CD14-positive monocyte (primary cell): ENCODE measurements at regions not wholly inside any gene's neighbourhood (a gene's known extent, or its start where the extent isn't known, plus 50 kb on each side); places are given as distances from the start of the nearest gene placed in this dataset.
A peak's percentile ranks its signal among the peaks of the same experiment; 100 is the strongest.

ENCODE experiments used
- DNase-seq, 3 donors: peaks; one replicate each; pipeline ENCODE4 v3.0.0-alpha.2; 2011 to 2022
- H2AFZ ChIP-seq: 2 replicates; pipeline ENCODE4 v1.6.0; 2012; ENCODE audit warnings: mild to moderate bottlenecking, low read depth, low read length, inconsistent platforms; ENCODE audit not compliant: insufficient read depth, poor library complexity, severe bottlenecking
- H3K27ac ChIP-seq, 2 donors: 1 replicate in 1 of 2; 2 replicates in 1 of 2; pipeline ENCODE4 v1.5.1; 2012 to 2013; ENCODE audit warnings: low read length in 2 of 2, control low read depth in 1 of 2, inconsistent platforms in 1 of 2, low read depth in 1 of 2, mild to moderate bottlenecking in 1 of 2
- H3K27me3 ChIP-seq, 2 donors: one replicate each; pipeline versions ENCODE4 v1.6.0 to v1.6.1; 2011 to 2013; ENCODE audit warnings: low read length in 2 of 2; ENCODE audit not compliant: control insufficient read depth in 2 of 2, insufficient read depth in 2 of 2
- H3K36me3 ChIP-seq, 2 donors: replicated peaks in 1 of 2; 1 replicate in 1 of 2; 2 replicates in 1 of 2; pipeline versions ENCODE4 v1.5.1 to v1.6.1; 2012 to 2013; ENCODE audit warnings: low read length in 2 of 2, control low read depth in 1 of 2, inconsistent platforms in 1 of 2, mild to moderate bottlenecking in 1 of 2; ENCODE audit not compliant: insufficient read depth in 2 of 2, control insufficient read depth in 1 of 2
- H3K4me1 ChIP-seq, 2 donors: 1 replicate in 1 of 2; 2 replicates in 1 of 2; pipeline versions ENCODE4 v1.5.1 to v1.6.1; 2012 to 2013; ENCODE audit warnings: low read length in 2 of 2, control low read depth in 1 of 2, inconsistent platforms in 1 of 2, mild to moderate bottlenecking in 1 of 2, moderate library complexity in 1 of 2; ENCODE audit not compliant: insufficient read depth in 2 of 2, control insufficient read depth in 1 of 2
- H3K4me2 ChIP-seq: replicated peaks from 2 replicates; pipeline ENCODE3; 2012; ENCODE audit warnings: low read length, moderate library complexity, mild to moderate bottlenecking; ENCODE audit not compliant: poor library complexity, severe bottlenecking; ENCODE audit errors: extremely low read depth
- H3K4me3 ChIP-seq, 3 experiments: fragments of 200-600 bp in 1 of 3; sonication (generic) in 1 of 3; replicated peaks in 1 of 3; 1 replicate in 2 of 3; 2 replicates in 1 of 3; pipeline ENCODE4 v1.5.1; 2011 to 2013; ENCODE audit warnings: low read length in 3 of 3, mild to moderate bottlenecking in 3 of 3, control low read depth in 2 of 3, low read depth in 2 of 3, inconsistent platforms in 1 of 3, moderate library complexity in 1 of 3
- H3K79me2 ChIP-seq: 2 replicates; pipeline ENCODE4 v1.6.0; 2012; ENCODE audit warnings: mild to moderate bottlenecking, control low read depth, inconsistent platforms, low read length, moderate library complexity; ENCODE audit not compliant: insufficient read depth
- H3K9ac ChIP-seq: 2 replicates; pipeline ENCODE4 v1.6.0; 2017; ENCODE audit warnings: low read length, mild to moderate bottlenecking; ENCODE audit not compliant: insufficient read depth, poor library complexity, severe bottlenecking
- H3K9me3 ChIP-seq, 2 donors: replicated peaks in 1 of 2; 1 replicate in 1 of 2; 2 replicates in 1 of 2; pipeline versions ENCODE4 v1.5.1 to v1.6.1; 2012 to 2013; ENCODE audit warnings: low read length in 2 of 2, control low read depth in 1 of 2; ENCODE audit not compliant: control insufficient read depth in 1 of 2, insufficient read depth in 1 of 2
- H4K20me1 ChIP-seq: 2 replicates; pipeline ENCODE4 v1.6.0; 2012; ENCODE audit warnings: mild to moderate bottlenecking, low read length, control low read depth, moderate library complexity; ENCODE audit not compliant: insufficient read depth
- H3K27ac Mint-ChIP-seq, 7 donors: one replicate each; pipeline ENCODE4 v1.8.0; 2020; ENCODE audit warnings: mild to moderate bottlenecking in 7 of 7, mixed read lengths in 7 of 7, moderate library complexity in 6 of 7, inconsistent platforms in 2 of 7
- H3K27me3 Mint-ChIP-seq, 3 donors: one replicate each; pipeline ENCODE4 v1.8.0; 2021 to 2022; ENCODE audit warnings: low read depth in 3 of 3, mild to moderate bottlenecking in 3 of 3, mixed read lengths in 3 of 3, moderate library complexity in 3 of 3, inconsistent platforms in 1 of 3
- H3K36me3 Mint-ChIP-seq, 2 donors: one replicate each; pipeline ENCODE4 v1.8.0; 2020; ENCODE audit warnings: mixed read lengths in 2 of 2, inconsistent platforms in 1 of 2, mild to moderate bottlenecking in 1 of 2
- H3K4me1 Mint-ChIP-seq: one replicate; pipeline ENCODE4 v1.8.0; 2020; ENCODE audit warnings: mild to moderate bottlenecking, mixed read lengths
- H3K4me3 Mint-ChIP-seq, 2 donors: one replicate each; pipeline ENCODE4 v1.8.0; 2020; ENCODE audit warnings: mild to moderate bottlenecking in 2 of 2, mixed read lengths in 2 of 2, moderate library complexity in 1 of 2
- H3K9me3 Mint-ChIP-seq, 7 donors: one replicate each; pipeline ENCODE4 v1.8.0; 2020 to 2022; ENCODE audit warnings: mixed read lengths in 7 of 7, mild to moderate bottlenecking in 6 of 7, moderate library complexity in 6 of 7, inconsistent platforms in 2 of 7
- CTCF ChIP-seq: fragments of 200-600 bp; IDR thresholded peaks from one replicate; pipeline ENCODE4 v1.8.0; 2022; ENCODE audit warnings: antibody characterized with exemption, mild to moderate bottlenecking
- WGBS: methylation state at CpG from one replicate; pipeline ENCODE4 v1.1.5; 2013; ENCODE audit warnings: missing lambda C conversion rate; ENCODE audit not compliant: insufficient coverage; 5-methylcytosine and 5-hydroxymethylcytosine counted together
- intact Hi-C, 2 donors: fragments of 100-400 bp; cut with micrococcal nuclease; formaldehyde crosslinking; loops; one replicate each; pipeline versions ENCODE4 v1.15.0 to v1.15.1; 2023

GRCh38 chr2:71995067-71995665, 152.5 kb downstream of the CYP26B1 start:
- Histone ChIP-seq H3K27me3 (no peaks in the 10 kb centered on the region), H3K4me3 (no peak overlapping the region), H3K36me3 (no peaks in the 10 kb centered on the region), H3K9ac (no peak overlapping the region), H3K79me2 (no peaks in the 10 kb centered on the region), H3K4me2 (no peak overlapping the region), H3K4me1 (no peaks in the 10 kb centered on the region), H3K27ac (no peak overlapping the region), H4K20me1 (no peaks in the 10 kb centered on the region), H2AFZ (no peak overlapping the region), H3K9me3 (no peaks in the 10 kb centered on the region)
- H3K27ac Mint-ChIP-seq: no peak overlapping the region
- no peaks in the 10 kb centered on the region for H3K36me3 Mint-ChIP-seq
- TF ChIP-seq CTCF: peak; percentile 14
- H3K27me3 Mint-ChIP-seq: peaks cover 2 to 9% (median 5%) of the 10 kb centered on the region in 3 donors
- H3K9me3 Mint-ChIP-seq: peaks cover 0 to 5% (median 0%) of the 10 kb centered on the region in 7 donors
- no peak overlapping the region for H3K4me3 Mint-ChIP-seq
- no peaks in the 10 kb centered on the region for H3K4me1 Mint-ChIP-seq
- DNase-seq: no peak
- 100% methylated on average over 1 of the region's 3 CpGs for WGBS
- intact Hi-C loops: no loop called here

GRCh38 chr2:71992036-71992435, 155.6 kb downstream of the CYP26B1 start:
- H3K4me2 ChIP-seq: no peak overlapping the region
- no peak overlapping the region for H3K9ac ChIP-seq
- peaks cover 0 to 8% (median 7%) of the 10 kb centered on the region in 3 donors for H3K27me3 Mint-ChIP-seq
- no peak for TF ChIP-seq CTCF
- intact Hi-C loops: no loop called here
- no peaks in the 10 kb centered on the region for H3K36me3 Mint-ChIP-seq
- no peaks in the 10 kb centered on the region for H4K20me1 ChIP-seq
- no peak overlapping the region for H3K4me3 Mint-ChIP-seq
- no peaks in the 10 kb centered on the region for H3K4me1 ChIP-seq
- no peak for DNase-seq
- no peak overlapping the region for H3K4me3 ChIP-seq
- H3K27ac Mint-ChIP-seq: no peak overlapping the region
- peaks cover 0 to 5% (median 0%) of the 10 kb centered on the region in 7 donors for H3K9me3 Mint-ChIP-seq
- H2AFZ ChIP-seq: no peak overlapping the region
- H3K27ac ChIP-seq: no peak overlapping the region
- no peaks in the 10 kb centered on the region for H3K27me3 ChIP-seq
- no peaks in the 10 kb centered on the region for H3K4me1 Mint-ChIP-seq
- H3K36me3 ChIP-seq: no peaks in the 10 kb centered on the region
- 80% methylated on average over 1 of the region's 2 CpGs for WGBS
- no peaks in the 10 kb centered on the region for H3K79me2 ChIP-seq
- no peaks in the 10 kb centered on the region for H3K9me3 ChIP-seq
